HG02759 (cell line): ENCODE measurements at regions not wholly inside any gene's neighbourhood (a gene's known extent, or its start where the extent isn't known, plus 50 kb on each side); places are given as distances from the start of the nearest gene placed in this dataset.
"Not testable (repeated sequence)": the region's sequence is repeated elsewhere in the genome, so short reads cannot be mapped to it uniquely, and the experiment has no call there.

ENCODE experiments used
- ATAC-seq: cut with Tn5 transposase; IDR thresholded peaks from one replicate; pipeline ENCODE4 v1.9.1; 2021; ENCODE audit warnings: mild to moderate bottlenecking, moderate library complexity; ENCODE audit not compliant: unreplicated experiment

- not testable (repeated sequence) for ATAC-seq
Measured at GRCh38 chr15:62657501-62657900, 385.0 kb upstream of the TPM1 start.

- ATAC-seq: peak; percentile 67
Measured at GRCh38 chr15:62658498-62658897, 384.0 kb upstream of the TPM1 start.

DNA sequence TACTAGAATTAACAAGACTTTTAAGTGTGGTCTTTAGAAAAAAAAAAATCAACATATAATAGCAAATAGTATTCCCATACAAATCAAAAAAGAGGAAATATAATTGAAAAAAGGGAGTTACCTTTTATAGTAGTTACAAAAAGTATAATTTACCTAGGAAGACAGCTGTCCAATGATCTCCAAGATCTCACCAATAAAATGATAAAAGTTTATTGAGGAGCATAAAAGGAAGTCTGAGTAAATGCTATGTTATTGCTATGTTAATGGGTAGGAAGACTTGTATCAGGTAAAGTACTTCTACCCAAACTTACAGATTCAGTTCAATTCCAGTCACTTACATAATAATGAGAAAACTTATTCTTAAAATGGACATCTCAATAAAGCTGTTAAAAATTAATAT lies 379.0 kb upstream of the TPM1 start:
- ATAC-seq: no peak

DNA sequence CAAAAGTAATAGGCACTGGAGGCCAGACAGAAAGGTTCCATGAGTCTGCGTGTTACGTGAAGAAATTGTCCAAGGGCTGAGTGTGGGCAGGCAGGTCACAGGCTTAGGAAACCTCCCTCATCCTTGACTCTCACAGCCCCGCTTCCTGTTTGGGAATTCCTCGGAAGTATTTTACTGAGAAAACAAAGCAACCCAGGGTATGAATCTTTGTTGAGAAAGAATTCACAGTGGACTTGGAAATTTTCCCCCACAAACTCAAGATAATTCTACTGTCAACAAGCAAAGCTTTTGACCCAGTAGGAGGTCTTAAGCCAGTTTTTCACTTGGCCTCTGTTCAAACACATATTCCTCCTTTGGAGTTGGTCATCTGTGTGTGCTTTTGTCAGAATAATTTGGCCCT lies 377.1 kb upstream of the TPM1 start:
- no peak for ATAC-seq

GRCh38 chr15:62666046-62666445 lies 376.5 kb upstream of the TPM1 start:
- no peak for ATAC-seq

GRCh38 chr15:62672268-62672667 lies 370.3 kb upstream of the TPM1 start:
- no peak for ATAC-seq

DNA sequence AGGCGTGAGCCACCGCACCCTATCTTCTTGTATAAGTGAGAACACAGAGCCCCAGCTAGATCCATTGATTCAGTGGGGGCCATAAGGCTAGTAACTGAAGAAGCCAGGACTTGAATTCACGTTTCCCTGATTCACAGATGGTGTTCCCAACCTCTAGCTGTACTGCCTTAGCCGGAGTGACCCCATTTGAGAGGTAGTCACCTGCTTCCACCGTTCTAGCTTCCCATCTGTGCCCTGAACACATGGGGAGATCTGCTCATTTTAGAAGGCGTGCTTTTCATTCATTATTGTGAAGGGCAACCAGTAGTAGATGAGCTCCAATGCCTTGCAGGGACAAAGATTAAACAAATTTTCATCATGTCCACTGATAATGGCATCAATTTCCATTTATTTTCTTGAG lies 365.7 kb upstream of the TPM1 start:
- ATAC-seq: no peak

DNA sequence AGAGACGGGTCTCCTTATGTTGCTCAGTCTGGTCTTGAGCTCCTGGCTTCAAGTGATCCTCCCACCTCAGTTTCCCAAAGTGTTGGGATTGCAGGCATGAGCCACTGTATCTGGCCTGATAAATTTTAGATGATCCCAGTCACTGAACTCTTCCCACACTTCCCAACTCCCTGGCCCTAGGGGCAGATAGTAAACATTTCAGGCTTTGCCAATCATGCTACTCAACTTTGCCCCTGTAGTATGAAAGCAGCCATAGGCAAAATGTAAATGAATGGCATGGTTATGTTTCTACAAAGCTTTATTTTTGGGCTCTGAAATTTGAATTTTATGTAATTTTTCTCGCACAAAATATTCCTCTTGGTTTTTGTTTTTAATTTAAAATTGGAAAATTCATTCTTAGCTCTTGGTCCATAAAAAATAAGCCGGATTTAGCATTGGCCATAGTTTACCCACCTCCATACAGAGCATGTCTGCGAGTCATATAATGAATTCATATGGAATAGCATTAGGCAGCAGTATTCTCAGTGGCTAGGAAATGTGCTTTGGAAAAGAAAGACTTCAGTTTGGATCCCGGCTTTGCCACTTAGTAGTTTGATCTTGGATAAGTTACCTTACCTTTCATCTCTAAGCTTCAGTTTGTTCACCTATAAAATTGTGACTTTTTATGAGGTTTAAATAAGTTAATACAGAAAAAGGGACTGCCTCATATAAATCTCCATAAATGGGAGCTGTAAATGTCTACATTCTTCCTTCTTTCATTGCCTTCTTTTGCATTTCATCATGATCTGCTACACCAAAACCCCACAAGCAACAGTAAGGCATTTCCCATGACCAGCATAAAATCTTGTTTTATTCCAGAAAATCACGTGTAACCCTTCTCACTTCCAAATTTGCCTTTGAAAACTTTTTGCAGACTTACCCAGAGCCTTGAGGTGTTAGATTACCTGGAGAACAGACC lies 360.3 kb upstream of the TPM1 start:
- ATAC-seq: no peak

DNA sequence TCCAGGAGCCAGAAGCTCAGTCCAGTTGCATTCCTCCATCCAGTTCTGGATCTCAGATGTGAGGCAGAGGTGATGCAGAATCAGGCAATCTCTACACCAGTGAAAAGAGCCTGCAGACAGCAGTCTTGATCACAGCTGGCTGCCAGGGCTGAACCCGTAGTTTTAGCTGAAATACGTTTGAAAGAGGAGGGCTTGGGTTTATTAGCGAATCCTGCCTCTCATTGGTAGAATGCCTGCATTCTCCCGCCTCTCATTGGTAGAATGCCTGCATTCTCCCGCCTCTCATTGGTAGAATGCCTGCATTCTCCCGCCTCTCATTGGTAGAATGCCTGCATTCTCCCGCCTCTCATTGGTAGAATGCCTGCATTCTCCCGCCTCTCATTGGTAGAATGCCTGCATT lies 359.4 kb upstream of the TPM1 start:
- ATAC-seq: not testable (repeated sequence)

GRCh38 chr15:62684123-62684808 lies 358.3 kb upstream of the TPM1 start:
- ATAC-seq: no peak

- ATAC-seq: no peak
Measured at GRCh38 chr15:62691008-62691407, 351.5 kb upstream of the TPM1 start.

DNA sequence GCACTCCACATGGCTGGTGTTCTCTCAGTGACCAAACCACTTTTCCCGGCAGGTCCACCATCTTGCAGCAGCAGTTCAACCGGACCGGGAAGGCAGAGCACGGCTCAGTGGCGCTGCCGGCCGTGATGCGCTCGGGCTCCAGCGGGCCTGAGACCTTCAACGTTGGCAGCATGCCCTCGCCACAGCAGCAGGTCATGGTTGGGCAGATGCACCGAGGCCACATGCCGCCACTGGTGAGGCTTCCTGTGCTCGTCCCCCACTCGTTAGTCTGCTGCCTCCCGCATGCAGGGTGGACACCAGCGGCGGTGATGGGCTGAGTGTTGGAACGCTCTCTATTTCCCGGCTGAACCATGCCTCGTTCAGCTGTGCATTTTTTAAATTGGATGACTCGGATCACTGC lies 344.9 kb upstream of the TPM1 start:
- ATAC-seq: no peak

- ATAC-seq: no peak
Measured at GRCh38 chr15:62698646-62699045, 343.9 kb upstream of the TPM1 start.

DNA sequence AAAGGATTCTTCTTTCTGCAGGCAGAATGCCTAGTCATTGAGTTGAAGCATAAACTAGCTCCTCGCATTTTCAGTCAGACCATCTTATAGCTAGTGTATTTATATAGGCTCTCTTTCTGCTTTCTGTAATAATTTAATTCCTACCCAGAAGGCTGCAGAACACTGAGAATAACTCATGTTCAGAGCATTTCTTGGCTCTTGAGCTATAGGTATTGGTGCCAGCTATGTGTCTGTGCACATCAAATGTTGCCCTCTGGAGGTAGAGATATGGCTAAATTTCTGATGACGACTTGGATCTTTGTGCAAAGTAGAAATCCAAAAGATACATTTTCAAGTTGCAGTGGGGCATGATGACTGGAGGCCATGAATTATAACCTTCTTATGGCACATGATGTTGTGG lies 336.2 kb upstream of the TPM1 start:
- no peak for ATAC-seq

DNA sequence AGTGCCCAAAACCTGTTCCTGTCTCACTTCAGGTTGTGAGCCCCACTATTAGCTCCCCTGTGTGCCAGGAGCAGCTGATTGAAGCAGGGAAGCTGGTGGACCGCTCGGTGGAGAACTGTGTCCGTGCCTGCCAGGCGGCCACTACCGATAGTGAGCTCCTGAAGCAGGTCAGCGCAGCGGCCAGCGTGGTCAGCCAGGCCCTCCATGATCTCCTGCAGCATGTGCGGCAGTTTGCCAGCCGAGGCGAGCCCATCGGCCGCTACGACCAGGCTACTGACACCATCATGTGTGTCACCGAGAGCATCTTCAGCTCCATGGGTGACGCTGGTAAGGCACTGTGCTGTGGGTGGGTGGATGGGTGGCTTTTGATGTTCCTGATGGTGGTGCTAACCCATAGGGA lies 334.1 kb upstream of the TPM1 start:
- no peak for ATAC-seq

GRCh38 chr15:62709261-62709660 lies 333.3 kb upstream of the TPM1 start:
- ATAC-seq: no peak

- no peak for ATAC-seq
Measured at GRCh38 chr15:62711691-62712454, 330.7 kb upstream of the TPM1 start.

DNA sequence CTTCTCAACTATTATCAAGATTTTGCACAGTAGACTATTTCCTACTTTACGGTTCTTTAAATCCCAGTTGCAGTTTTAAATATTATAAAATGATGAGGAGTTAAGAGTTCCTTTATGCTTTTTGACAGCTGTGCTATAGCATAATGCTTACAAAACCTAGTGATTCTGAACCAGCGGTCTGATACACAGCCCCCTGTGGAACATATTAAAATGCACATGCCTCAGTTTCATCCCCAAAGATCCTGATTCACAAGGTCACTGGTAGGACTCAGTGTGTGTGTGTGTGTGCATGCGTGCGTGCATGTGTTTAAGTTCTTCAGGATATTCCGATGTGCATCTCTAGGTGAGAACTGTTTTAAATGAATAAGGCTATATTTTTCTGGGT lies 330.1 kb upstream of the TPM1 start:
- no peak for ATAC-seq

- no peak for ATAC-seq
Measured at GRCh38 chr15:62715946-62716345, 326.6 kb upstream of the TPM1 start.

- ATAC-seq: no peak
Measured at GRCh38 chr15:62717496-62717895, 325.1 kb upstream of the TPM1 start.

DNA sequence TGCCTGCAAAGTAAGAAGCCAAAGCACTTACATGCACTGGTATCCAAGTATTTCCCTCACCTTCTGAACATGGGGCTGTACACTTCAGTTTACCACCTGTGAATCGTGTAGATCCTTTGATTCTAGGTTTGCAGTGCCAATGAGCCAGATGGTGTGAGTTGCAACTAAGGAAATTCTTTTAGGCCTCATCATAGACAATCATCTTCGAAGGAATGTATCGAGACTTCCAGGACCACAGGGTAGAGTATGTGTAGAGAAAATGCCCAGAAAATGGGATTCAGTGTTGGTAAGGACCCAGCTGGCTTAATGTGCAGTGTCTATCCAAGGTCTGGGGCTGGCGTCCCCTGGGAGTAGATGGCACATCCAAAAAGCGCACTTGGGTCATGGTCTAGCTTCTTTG lies 323.2 kb upstream of the TPM1 start:
- no peak for ATAC-seq

DNA sequence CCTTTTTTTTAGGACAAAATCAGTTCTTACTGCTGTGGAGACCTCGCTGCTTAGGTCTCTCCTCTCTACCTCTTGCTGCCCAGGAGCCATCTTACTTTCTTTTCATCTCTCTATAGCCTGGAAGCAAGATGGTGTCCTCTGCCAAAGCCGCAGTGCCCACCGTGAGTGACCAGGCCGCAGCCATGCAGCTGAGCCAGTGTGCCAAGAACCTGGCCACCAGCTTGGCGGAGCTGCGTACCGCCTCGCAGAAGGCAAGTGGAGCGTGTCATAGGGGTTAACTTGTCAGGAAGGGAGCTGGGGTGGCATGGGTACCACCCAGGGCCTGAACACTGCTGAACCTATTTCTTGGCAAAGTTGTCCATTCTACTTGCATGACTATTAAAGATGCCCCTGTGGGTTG lies 320.3 kb upstream of the TPM1 start:
- ATAC-seq: no peak
